PC-9 (cell line): ENCODE measurements at regions not wholly inside any gene's neighbourhood (a gene's known extent, or its start where the extent isn't known, plus 50 kb on each side); places are given as distances from the start of the nearest gene placed in this dataset.

Experiments used
- CTCF ChIP-seq: fragments of 200-600 bp; sonication (generic); conservative IDR thresholded peaks from 2 replicates; pipeline ENCODE4 v1.6.1; 2017; ENCODE audit warnings: mixed run types, antibody characterized with exemption, mild to moderate bottlenecking, moderate library complexity
- EZH2 ChIP-seq: fragments of 200-600 bp; sonication (generic); IDR thresholded peaks from 2 replicates; pipeline ENCODE4 v1.8.0; 2017; ENCODE audit warnings: antibody characterized with exemption, low read depth

DNA sequence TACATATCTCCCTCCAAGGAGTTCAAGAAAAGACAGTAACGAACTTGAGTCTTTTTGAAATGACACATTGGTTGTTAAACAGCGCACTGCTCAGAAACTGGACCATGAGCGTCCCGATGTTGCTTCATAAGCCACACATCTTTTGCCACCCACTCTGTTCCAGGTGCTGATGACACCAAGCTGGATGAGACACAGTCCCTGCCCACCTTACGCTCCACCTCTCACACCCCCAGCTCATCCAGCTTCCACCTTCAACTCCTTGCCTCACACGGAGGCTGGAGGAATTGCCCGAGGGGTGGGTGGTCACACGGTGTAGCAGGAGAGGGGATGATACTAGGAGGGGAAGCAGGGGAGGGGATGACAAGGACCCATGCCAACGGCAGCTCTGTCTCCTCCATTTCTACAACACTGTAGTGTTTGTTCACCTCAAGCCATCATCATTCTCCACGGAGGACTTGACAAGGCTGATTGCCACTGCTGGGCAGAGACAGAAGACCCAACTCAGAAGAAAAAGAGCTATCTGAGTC is 148.5 kb upstream of the TNR start:
- TF ChIP-seq CTCF (no peak), EZH2 (no peak)
